HG02981 (cell line): ENCODE measurements at regions not wholly inside any gene's neighbourhood (a gene's known extent, or its start where the extent isn't known, plus 50 kb on each side); places are given as distances from the start of the nearest gene placed in this dataset.

ENCODE experiments used
- ATAC-seq: cut with Tn5 transposase; IDR thresholded peaks from one replicate; pipeline ENCODE4 v1.9.1; 2021; ENCODE audit warnings: mild to moderate bottlenecking, moderate library complexity; ENCODE audit not compliant: unreplicated experiment

- ATAC-seq: no peak
These were observed 88.4 kb downstream of the BBS10 start for GRCh38 chr12:76259660-76260389.

GRCh38 chr12:76259106-76259505, 89.1 kb downstream of the BBS10 start:
- no peak for ATAC-seq

- ATAC-seq: no peak
These were observed 91.3 kb downstream of the BBS10 start for GRCh38 chr12:76256904-76257303.

GRCh38 chr12:76256321-76256720, 91.9 kb downstream of the BBS10 start:
- ATAC-seq: no peak

GRCh38 chr12:76255692-76256091, 92.5 kb downstream of the BBS10 start:
- no peak for ATAC-seq

GRCh38 chr12:76255281-76255680, 92.9 kb downstream of the BBS10 start:
- ATAC-seq: no peak

- no peak for ATAC-seq
These were observed 96.2 kb downstream of the BBS10 start for GRCh38 chr12:76252031-76252430.

- no peak for ATAC-seq
These were observed 98.0 kb downstream of the BBS10 start for GRCh38 chr12:76250256-76250655.

GRCh38 chr12:76249501-76249900, 98.7 kb downstream of the BBS10 start:
- no peak for ATAC-seq

GRCh38 chr12:76247992-76248391, 100.2 kb downstream of the BBS10 start:
- ATAC-seq: no peak

- ATAC-seq: no peak
These were observed 101.1 kb downstream of the BBS10 start for GRCh38 chr12:76247026-76247646.

GRCh38 chr12:76246611-76247010, 101.6 kb downstream of the BBS10 start:
- no peak for ATAC-seq

- ATAC-seq: no peak
These were observed 103.9 kb downstream of the BBS10 start for GRCh38 chr12:76244300-76244699.

GRCh38 chr12:76242813-76243550, 105.2 kb downstream of the BBS10 start:
- no peak for ATAC-seq

- ATAC-seq: no peak
These were observed 106.8 kb downstream of the BBS10 start for GRCh38 chr12:76241371-76241770.

GRCh38 chr12:76240281-76240680, 107.9 kb downstream of the BBS10 start:
- ATAC-seq: no peak

GRCh38 chr12:76238688-76239087, 109.5 kb downstream of the BBS10 start:
- ATAC-seq: no peak

GRCh38 chr12:76237086-76237701, 111.0 kb downstream of the BBS10 start:
- no peak for ATAC-seq

- ATAC-seq: no peak
These were observed 111.6 kb downstream of the BBS10 start for GRCh38 chr12:76236640-76237039.

- ATAC-seq: no peak
These were observed 113.5 kb downstream of the BBS10 start for GRCh38 chr12:76234741-76235140.

GRCh38 chr12:76232013-76232412, 116.2 kb downstream of the BBS10 start:
- ATAC-seq: no peak

GRCh38 chr12:76226956-76227355, 121.3 kb downstream of the BBS10 start:
- no peak for ATAC-seq
